Nucleus accumbens (tissue), 56 donors: ENCODE measurements at regions not wholly inside any gene's neighbourhood (a gene's known extent, or its start where the extent isn't known, plus 50 kb on each side); places are given as distances from the start of the nearest gene placed in this dataset.

Experiments
- DNase-seq, 56 donors: peaks; one replicate each; lab custom pipeline; 2025; lab: John Stamatoyannopoulos, UW

DNA sequence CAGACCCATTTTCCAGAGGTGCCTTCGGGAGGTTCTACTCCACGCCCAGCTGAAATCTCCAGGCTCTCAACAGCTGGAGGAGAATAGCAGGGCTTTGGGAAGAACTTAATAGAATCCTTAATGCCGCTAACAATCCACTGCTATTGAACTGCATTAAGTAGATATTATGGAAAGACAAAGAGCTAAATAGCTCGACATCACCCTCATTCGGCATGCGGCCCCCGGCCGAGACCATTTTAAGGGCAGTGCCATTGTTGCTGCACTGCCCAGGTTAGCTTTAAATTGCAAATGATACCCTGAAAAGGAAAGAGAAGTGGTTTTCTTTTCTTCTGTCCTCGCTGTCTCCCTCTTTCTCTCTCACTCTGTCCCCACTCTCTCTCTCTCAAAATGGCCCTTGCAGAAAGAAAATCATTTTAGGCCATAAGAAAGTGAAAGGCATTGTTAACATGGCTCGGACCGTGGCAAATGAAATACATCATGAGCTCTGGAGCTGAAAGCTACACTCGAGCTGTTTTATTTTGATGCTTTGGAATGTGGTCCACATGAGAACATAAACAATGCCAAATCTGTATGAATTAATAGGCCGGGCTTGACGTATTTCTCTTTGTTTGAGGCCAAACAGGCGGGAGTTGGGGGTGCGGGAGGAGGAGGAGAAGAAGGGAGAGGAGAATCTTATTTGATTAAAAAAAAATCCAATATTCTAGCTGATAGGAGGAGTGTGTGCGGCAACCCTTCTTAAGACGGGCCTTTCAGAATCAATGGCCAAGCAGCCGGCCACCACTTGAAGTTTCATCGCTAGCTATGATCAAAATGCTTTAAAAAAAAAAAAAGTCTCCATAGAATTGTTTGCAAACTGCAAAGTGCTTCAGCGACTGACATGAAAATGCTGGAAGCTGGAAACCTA, 298.8 kb upstream of the IRX3 start:
- no peak for DNase-seq

DNA sequence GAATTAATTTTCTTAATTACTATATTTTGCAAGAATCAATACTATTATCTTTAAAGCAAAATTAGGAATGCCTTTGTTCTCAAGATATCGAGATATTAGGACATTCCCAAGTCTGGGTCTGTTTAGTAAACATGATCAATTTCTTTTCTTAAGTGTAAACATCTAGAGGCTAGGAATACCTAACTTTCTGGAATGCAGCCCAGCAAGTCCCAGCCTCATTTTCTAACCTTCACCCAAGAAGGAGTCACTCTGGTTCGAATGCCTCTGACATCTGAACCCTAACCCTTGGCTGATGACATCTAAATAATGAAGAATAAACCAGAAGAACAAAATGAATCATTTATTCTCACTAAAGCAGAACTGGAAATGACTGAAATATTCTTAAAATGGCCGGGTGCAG, 297.5 kb upstream of the IRX3 start:
- DNase-seq: no peak

DNA sequence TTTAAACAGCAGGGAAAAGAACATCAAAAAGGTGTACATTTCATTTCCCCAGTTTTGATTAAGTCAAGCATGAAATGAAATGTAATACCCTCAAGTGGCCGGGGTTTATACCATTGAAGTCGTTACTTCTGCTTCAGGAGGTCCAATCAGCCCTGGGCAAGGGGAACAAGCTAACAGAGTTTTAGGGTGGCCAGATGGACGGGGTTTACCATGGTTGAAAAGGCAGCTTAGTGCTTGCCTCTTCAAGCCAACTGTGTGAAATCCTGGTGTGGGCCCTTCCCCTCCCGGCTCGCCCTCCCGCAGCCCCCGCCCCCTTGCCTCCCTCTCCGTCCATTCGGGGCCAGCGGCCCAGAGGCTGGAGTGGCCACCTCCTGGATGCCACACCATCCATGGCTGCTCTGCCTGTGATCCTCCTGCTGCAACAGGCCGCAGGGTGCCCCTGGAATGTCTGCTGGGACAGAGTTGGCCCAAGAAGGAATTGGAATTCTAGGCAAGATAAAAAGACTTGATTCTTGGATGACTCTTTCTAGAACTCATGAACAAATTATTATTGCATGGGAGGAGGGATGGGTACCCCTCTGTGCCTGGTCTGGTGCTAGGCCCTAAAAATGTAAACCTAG, 296.2 kb upstream of the IRX3 start:
- no peak for DNase-seq

- no peak for DNase-seq
Observed at GRCh38 chr16:54579106-54579728, 292.6 kb upstream of the IRX3 start.

GRCh38 chr16:54577651-54578128, 291.1 kb upstream of the IRX3 start:
- DNase-seq: no peak

GRCh38 chr16:54576785-54577184, 290.2 kb upstream of the IRX3 start:
- no peak for DNase-seq

DNA sequence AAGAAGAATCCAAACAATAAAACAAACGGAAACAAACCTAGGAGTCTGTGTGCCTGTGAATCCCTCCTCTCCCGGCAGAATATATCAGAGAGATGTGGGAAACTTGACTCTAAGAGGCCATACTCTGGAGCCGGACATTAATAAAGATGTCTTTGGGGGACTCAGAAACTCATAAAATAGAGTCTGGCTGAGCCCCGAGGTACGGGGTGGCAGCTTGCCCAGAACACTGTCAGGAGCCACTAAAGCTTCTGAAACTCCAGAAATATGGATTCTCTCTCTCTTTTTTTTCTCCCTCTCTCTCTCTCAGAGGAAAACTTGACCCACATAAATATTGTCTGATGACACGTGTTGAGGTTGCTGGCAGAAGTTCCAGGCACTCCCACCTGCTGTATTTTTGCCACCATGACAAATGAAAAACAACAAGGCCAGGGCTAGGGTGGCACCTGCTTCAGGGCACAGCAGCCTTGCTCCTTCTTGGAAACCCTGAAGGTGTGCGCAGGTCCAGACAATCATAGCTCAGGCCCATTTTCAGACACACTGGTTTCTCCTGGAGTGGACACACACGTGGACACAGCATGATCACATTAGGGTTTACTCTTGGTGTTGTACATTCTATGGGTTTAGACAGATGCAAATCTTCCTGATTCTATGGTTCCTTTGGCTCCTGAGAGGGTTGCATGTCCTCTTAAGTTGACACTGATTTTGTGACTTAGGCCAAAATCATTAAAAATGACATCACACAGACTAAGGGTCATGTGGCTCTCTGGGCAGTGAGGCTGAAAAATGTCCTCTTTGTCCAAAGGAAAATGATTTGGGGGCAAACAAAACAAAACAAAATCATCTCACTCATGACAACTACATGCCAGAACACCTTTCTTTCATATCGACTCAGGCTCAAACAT, 282.6 kb upstream of the IRX3 start:
- no peak for DNase-seq

DNA sequence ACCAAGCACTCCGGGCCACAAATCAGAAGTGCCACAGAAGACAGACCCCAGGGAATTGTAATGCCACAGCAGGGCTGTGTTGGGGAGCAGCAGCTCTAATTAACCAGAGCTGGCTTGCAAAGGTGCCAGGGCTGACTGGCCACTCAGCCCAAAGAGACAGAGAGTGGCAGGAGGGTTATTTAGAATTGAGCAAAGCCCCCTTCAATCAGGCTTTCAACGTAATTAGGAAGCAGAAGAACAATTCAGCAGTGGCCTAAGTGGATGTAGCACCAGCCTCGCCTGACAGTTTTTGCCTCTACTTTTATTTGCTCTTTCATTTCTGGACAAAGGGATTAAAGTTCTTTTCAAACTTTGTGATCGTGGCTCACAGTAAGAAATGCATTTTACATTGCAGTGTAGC, 278.3 kb upstream of the IRX3 start:
- no peak for DNase-seq

- DNase-seq: no peak
Observed at GRCh38 chr16:54554581-54554980, 268.0 kb upstream of the IRX3 start.

DNA sequence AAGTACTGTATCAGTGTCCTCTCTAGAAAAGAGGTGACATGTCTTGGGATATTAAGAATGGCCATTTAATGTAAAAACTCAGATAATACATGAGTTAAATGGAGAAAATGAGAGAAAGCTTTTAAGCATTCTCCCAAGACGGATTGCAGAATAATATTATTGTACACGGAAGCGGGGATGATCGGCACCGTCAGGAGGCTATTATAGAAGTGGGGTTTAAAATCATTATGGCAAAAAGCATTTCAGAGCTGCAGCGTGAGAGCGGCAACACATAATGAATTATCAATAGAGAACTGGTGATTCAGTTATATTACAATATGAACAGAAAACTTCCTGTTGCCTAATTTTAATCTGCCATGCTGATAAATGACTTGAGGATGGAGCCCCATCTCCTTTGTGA, 261.7 kb upstream of the IRX3 start:
- no peak for DNase-seq

GRCh38 chr16:54547052-54547451, 260.5 kb upstream of the IRX3 start:
- no peak for DNase-seq

GRCh38 chr16:54546521-54546920, 259.9 kb upstream of the IRX3 start:
- no peak for DNase-seq

GRCh38 chr16:54545854-54546511, 259.4 kb upstream of the IRX3 start:
- peak in 4 of 56 donors; percentile 4 to 53 (median 17) for DNase-seq

DNA sequence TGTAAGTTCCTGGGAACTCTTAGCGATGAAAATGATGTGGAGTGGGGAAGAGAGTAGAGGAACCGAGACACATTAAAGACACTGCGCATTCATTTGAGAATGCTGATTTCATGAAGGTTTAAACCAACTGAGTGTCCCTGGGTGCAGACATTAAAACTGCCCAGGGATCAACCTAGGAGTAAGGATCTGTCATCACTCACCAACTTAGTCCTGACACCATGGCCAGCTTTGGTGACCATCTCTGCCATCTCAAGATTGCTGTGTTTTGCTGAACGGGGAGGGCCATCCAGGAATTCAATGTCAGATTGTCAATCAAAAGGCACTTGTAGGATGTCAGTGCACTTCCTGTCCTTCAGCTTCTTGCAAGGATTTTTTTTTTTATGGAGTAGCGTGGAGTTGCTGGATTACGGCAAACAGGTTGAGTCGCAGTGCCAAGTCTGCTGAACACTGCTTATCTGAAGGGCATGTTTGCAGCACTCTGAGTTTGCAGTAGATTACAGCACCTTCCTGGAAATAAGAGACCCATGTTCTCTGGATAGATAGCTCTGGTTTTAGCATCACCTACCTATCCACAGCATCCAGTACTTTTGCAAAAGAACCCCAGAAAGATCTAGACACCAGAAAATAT, 258.1 kb upstream of the IRX3 start:
- DNase-seq: no peak

- DNase-seq: no peak
Observed at GRCh38 chr16:54542805-54543505, 256.4 kb upstream of the IRX3 start.

DNA sequence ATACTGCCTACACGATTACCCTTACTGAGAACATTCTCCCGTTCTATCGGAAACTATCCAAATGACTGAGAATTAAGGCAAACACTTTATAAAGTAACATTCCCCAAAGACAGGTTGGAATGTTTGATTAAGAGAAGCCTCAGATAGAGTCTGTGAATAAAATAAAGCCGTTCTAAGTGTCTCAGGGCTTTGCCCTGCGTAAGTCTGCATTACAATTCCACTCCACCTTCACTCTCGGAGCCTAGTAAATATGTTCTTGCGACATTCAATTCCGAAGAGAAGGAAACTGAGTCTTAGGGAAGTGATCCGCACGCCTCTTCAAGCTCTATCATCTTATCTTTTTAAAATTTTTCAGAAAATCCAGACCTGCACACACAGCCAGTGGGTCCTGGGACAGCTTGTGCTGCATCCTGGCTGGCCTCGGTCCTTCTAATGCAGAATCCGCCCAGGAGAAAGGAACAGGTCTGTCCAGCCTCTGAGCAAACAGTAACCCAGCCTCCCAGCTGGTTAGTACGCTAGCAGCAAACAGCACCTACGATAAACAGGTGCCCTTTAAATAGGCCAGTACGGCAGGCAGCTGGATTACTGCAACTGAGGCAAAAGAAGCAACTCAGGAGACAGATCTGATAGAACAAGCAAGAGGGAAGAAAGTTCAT, 254.1 kb upstream of the IRX3 start:
- DNase-seq: no peak

- DNase-seq: no peak
Observed at GRCh38 chr16:54538276-54538675, 251.7 kb upstream of the IRX3 start.

DNA sequence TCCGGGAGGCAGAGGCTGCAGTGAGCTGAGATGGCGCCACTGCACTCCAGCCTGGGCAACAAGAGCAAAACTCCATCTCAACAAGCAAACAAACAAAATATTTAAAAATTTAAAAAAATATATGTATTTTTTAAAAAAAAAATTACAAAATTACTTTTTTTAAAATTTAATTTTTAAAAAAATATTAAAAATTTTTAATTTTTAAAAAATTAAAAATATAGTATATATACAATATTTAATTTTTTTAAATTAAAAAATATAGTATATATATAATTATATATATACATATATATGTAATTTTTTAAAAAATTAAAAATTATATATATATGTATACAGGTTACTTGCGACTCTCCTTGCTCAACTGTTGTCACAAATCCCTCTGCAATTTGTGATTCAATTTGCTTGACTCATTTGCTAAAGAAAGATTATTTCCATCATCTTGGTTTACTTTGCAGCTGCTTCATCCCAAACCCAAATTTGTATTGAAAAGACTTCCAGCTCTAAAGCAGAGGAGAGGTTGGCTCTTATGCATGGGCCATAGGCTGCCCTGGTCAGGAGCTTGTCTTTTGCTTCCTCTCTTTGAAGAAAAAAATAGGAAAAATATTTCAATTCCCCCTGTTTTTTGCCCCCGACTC, 247.4 kb upstream of the IRX3 start:
- DNase-seq: no peak
